OCI-LY7 (cell line): ENCODE measurements at regions not wholly inside any gene's neighbourhood (a gene's known extent, or its start where the extent isn't known, plus 50 kb on each side); places are given as distances from the start of the nearest gene placed in this dataset.

Experiments used
- BruUV-seq: library from RNA; stranded (reverse); fragments of 400-500 nt; replicated peaks from 2 replicates; lab custom pipeline; 2021; lab: Mats Ljungman, UMichigan
- CTCF ChIA-PET: fragments of 300-600 bp; sonication (Branson Sonifier 250); formaldehyde crosslinking; loops from one replicate; lab custom pipeline; 2022; ENCODE audit warnings: antibody characterized with exemption; ENCODE audit not compliant: unreplicated experiment; lab: Charles Lee
- POLR2A ChIA-PET: fragments of 300-600 bp; sonication (Branson Sonifier 250); formaldehyde crosslinking; loops from one replicate; lab custom pipeline; 2022; ENCODE audit warnings: antibody characterized with exemption; lab: Charles Lee
- DNase-seq: peaks from one replicate; pipeline ENCODE4 v3.0.0-alpha.2; 2015; ENCODE audit warnings: low spot score
- H2AFZ ChIP-seq: fragments of 200-600 bp; sonication (generic), shearing (Covaris generic); 2 replicates; pipeline ENCODE4 v1.6.1; 2014; ENCODE audit warnings: mild to moderate bottlenecking, antibody characterized with exemption, low read length, moderate library complexity
- H3K27ac ChIP-seq: fragments of 200-600 bp; sonication (generic); 2 replicates; pipeline ENCODE4 v1.5.1; 2014; ENCODE audit warnings: mixed run types, low read depth, mild to moderate bottlenecking, moderate library complexity, low read length, inconsistent platforms; ENCODE audit not compliant: poor library complexity, severe bottlenecking
- H3K36me3 ChIP-seq: fragments of 200-600 bp; sonication (generic); 2 replicates; pipeline ENCODE4 v1.6.1; 2014; ENCODE audit warnings: mild to moderate bottlenecking, antibody characterized with exemption, low read length, moderate library complexity, mixed read lengths; ENCODE audit not compliant: insufficient read depth
- H3K4me1 ChIP-seq: fragments of 200-600 bp; sonication (generic); 2 replicates; pipeline ENCODE4 v1.5.1; 2014; ENCODE audit warnings: mild to moderate bottlenecking, low read length; ENCODE audit not compliant: insufficient read depth, poor library complexity, severe bottlenecking
- H3K4me2 ChIP-seq: fragments of 200-600 bp; sonication (generic); 2 replicates; pipeline ENCODE4 v1.6.1; 2014; ENCODE audit warnings: mild to moderate bottlenecking, low read length
- H3K4me3 ChIP-seq: fragments of 200-600 bp; sonication (generic); 2 replicates; pipeline ENCODE4 v1.5.1; 2014; ENCODE audit warnings: mild to moderate bottlenecking, low read depth, low read length; ENCODE audit not compliant: poor library complexity, severe bottlenecking
- H3K79me2 ChIP-seq: fragments of 200-600 bp; sonication (generic); 2 replicates; pipeline ENCODE4 v1.6.1; 2016; ENCODE audit warnings: low read depth, mild to moderate bottlenecking, low read length, moderate library complexity, mixed read lengths; ENCODE audit not compliant: insufficient read depth
- H3K9me2 ChIP-seq: fragments of 200-600 bp; sonication (generic); 2 replicates; pipeline ENCODE4 v1.6.1; 2016; ENCODE audit warnings: mild to moderate bottlenecking, low read length, mixed read lengths; ENCODE audit not compliant: insufficient read depth
- H3K9me3 ChIP-seq: fragments of 200-600 bp; sonication (generic); 2 replicates; pipeline ENCODE4 v1.6.1; 2014; ENCODE audit warnings: mild to moderate bottlenecking, mixed run types, low read length, mixed read lengths
- H4K20me1 ChIP-seq: fragments of 200-600 bp; sonication (generic); 2 replicates; pipeline ENCODE4 v1.6.1; 2014; ENCODE audit warnings: mild to moderate bottlenecking, antibody characterized with exemption, low read length, moderate library complexity, mixed read lengths; ENCODE audit not compliant: insufficient read depth
- EZH2phosphoT487 ChIP-seq: fragments of 200-600 bp; sonication (generic); IDR thresholded peaks from 2 replicates; pipeline ENCODE4 v1.6.1; 2018; ENCODE audit warnings: low read depth, borderline replicate concordance, mild to moderate bottlenecking, mixed run types, antibody characterized with exemption, low read length, moderate library complexity, mixed read lengths
- intact Hi-C: fragments of 100-400 bp; cut with micrococcal nuclease; formaldehyde crosslinking; loops from one replicate; pipeline ENCODE4 v1.10.0; 2022; ENCODE audit not compliant: unreplicated experiment
- TF ChIP-seq, protein P1 (sequence below): fragments of 200-600 bp; sonication (generic); conservative IDR thresholded peaks from 2 replicates; pipeline ENCODE4 v1.5.1; 2014; ENCODE audit warnings: mild to moderate bottlenecking, antibody characterized with exemption, low read length, moderate library complexity, mixed read lengths

GRCh38 chr6:1053586-1053985, 258.3 kb upstream of the FOXQ1 start:
- Histone ChIP-seq H3K4me3 (no peak overlapping the region), H2AFZ (no peak overlapping the region), H3K4me1 (no peaks in the 10 kb centered on the region), H3K9me3 (no peaks in the 10 kb centered on the region), H3K27ac (no peak overlapping the region), H3K36me3 (no peaks in the 10 kb centered on the region), H3K4me2 (no peak overlapping the region), H3K79me2 (no peaks in the 10 kb centered on the region), H4K20me1 (no peaks in the 10 kb centered on the region), H3K9me2 (no peaks in the 10 kb centered on the region)
- ChIA-PET CTCF (no interaction called here), POLR2A (no interaction called here)
- no peak for DNase-seq
- intact Hi-C loops = no loop called here
- BruUV-seq = no TSS peak
- TF ChIP-seq EZH2phosphoT487 = no peak
- TF ChIP-seq, protein P1, sequence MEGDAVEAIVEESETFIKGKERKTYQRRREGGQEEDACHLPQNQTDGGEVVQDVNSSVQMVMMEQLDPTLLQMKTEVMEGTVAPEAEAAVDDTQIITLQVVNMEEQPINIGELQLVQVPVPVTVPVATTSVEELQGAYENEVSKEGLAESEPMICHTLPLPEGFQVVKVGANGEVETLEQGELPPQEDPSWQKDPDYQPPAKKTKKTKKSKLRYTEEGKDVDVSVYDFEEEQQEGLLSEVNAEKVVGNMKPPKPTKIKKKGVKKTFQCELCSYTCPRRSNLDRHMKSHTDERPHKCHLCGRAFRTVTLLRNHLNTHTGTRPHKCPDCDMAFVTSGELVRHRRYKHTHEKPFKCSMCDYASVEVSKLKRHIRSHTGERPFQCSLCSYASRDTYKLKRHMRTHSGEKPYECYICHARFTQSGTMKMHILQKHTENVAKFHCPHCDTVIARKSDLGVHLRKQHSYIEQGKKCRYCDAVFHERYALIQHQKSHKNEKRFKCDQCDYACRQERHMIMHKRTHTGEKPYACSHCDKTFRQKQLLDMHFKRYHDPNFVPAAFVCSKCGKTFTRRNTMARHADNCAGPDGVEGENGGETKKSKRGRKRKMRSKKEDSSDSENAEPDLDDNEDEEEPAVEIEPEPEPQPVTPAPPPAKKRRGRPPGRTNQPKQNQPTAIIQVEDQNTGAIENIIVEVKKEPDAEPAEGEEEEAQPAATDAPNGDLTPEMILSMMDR = no peak

DNA sequence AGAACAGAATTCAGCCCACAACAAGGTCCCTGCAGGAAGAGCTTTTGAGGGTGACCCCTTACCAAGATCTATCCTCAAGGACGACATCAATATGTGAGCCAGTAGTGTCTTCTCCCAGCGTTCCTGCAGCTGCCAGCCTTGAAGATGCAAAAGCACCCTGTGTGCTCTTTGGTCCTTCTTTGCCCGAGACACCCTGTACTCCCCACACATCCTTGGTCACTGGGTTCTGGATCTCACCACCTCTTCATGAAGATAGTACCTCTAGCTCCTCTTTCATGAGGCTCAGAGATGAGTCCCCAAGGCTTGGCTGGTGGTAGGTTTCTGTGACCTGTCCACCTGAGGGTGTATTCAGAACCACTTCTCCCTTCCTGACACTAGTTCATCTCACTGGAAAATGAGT, 259.6 kb upstream of the FOXQ1 start:
- ChIA-PET CTCF (no interaction called here), POLR2A (no interaction called here)
- BruUV-seq = no TSS peak

DNA sequence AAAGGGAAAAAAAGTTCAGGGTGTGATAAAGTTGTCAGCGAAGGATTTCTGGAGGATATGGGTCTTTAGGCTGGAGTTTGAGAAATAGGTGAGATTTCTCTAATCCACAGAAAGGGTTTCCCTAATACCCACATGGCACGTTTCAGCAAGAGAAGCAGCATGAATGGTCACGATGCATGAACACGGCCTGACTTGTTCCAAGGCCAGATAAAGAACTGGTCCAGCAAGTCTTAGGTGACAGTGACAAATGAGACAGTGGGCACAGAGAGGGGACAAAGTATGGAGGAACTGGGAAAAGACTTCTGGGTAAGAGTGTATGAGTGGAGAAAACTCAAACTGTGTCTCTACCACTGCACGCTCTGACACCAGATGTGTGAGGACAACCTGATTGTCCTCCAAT, 262.0 kb upstream of the FOXQ1 start:
- no peak overlapping the region for H3K4me2 ChIP-seq
- CTCF ChIA-PET = no interaction called here

More for the DNA sequence above, 259.6 kb upstream of the FOXQ1 start:
- H4K20me1 ChIP-seq = no peaks in the 10 kb centered on the region
- H3K4me3 ChIP-seq = no peak overlapping the region
- H3K9me2 ChIP-seq = no peaks in the 10 kb centered on the region
- H3K36me3 ChIP-seq = no peaks in the 10 kb centered on the region
- no peak for DNase-seq
- TF ChIP-seq, protein P1 = no peak
- TF ChIP-seq EZH2phosphoT487 = no peak
- no peak overlapping the region for H2AFZ ChIP-seq
- no peaks in the 10 kb centered on the region for H3K9me3 ChIP-seq
- H3K4me2 ChIP-seq = no peak overlapping the region
- H3K79me2 ChIP-seq = no peaks in the 10 kb centered on the region
- intact Hi-C loops = no loop called here
- H3K4me1 ChIP-seq = no peaks in the 10 kb centered on the region
- no peak overlapping the region for H3K27ac ChIP-seq

More for the DNA sequence above, 262.0 kb upstream of the FOXQ1 start:
- Histone ChIP-seq H4K20me1 (no peaks in the 10 kb centered on the region), H3K27ac (no peak overlapping the region), H3K4me1 (no peaks in the 10 kb centered on the region), H3K4me3 (no peak overlapping the region), H3K9me3 (no peaks in the 10 kb centered on the region), H3K9me2 (no peaks in the 10 kb centered on the region), H2AFZ (no peak overlapping the region), H3K79me2 (no peaks in the 10 kb centered on the region), H3K36me3 (no peaks in the 10 kb centered on the region)
- no TSS peak for BruUV-seq
- intact Hi-C loops = no loop called here
- POLR2A ChIA-PET = no interaction called here
- no peak for TF ChIP-seq EZH2phosphoT487
- TF ChIP-seq, protein P1 = no peak
- no peak for DNase-seq
